ENCODE measurements at regions not wholly inside any gene's neighbourhood (a gene's known extent, or its start where the extent isn't known, plus 50 kb on each side); places are given as distances from the start of the nearest gene placed in this dataset.

GRCh38 chr12:61536525-61536924 is 723.7 kb upstream of the USP15 start:
- no peak overlapping the region for H2AFZ ChIP-seq (ENCODE audit: low read depth, low read length)
- H3K4me3 ChIP-seq (ENCODE audit: low read length): no peak overlapping the region
- H3K9ac ChIP-seq (ENCODE audit: low read length): no peak overlapping the region
- no peaks in the 10 kb centered on the region for H3K36me3 ChIP-seq (replicated peaks; ENCODE audit: low read depth, low read length)
- no peaks in the 10 kb centered on the region for H3K79me2 ChIP-seq (ENCODE audit: low read length)
- no peak overlapping the region for H3K27ac ChIP-seq (ENCODE audit: low read length)
- H3K4me1 ChIP-seq (ENCODE audit: low read length): no peaks in the 10 kb centered on the region
- no peak for TF ChIP-seq EZH2phosphoT487 (IDR thresholded peaks at IDR 0.05; ENCODE audit: low read depth)
- no peak for TF ChIP-seq CTCF (IDR thresholded peaks at IDR 0.05; ENCODE audit: low read depth, low read length)
- H3K4me2 ChIP-seq (ENCODE audit: low read length): no peak overlapping the region
- no peaks in the 10 kb centered on the region for H3K9me3 ChIP-seq (ENCODE audit: insufficient read depth, low read length)
- H4K20me1 ChIP-seq (ENCODE audit: insufficient read depth, low read length): no peaks in the 10 kb centered on the region
- H3K27me3 ChIP-seq (ENCODE audit: low read depth, low read length): no peaks in the 10 kb centered on the region

GRCh38 chr12:61538951-61539350 is 721.3 kb upstream of the USP15 start:
- Histone ChIP-seq H3K4me1 (ENCODE audit: low read length) (no peaks in the 10 kb centered on the region), H3K36me3 (replicated peaks; ENCODE audit: low read depth, low read length) (no peaks in the 10 kb centered on the region), H2AFZ (ENCODE audit: low read depth, low read length) (no peak overlapping the region), H4K20me1 (ENCODE audit: insufficient read depth, low read length) (no peaks in the 10 kb centered on the region), H3K27ac (ENCODE audit: low read length) (no peak overlapping the region), H3K9ac (ENCODE audit: low read length) (no peak overlapping the region), H3K9me3 (ENCODE audit: insufficient read depth, low read length) (no peaks in the 10 kb centered on the region), H3K79me2 (ENCODE audit: low read length) (no peaks in the 10 kb centered on the region), H3K4me3 (ENCODE audit: low read length) (no peak overlapping the region), H3K4me2 (ENCODE audit: low read length) (no peak overlapping the region), H3K27me3 (ENCODE audit: low read depth, low read length) (no peaks in the 10 kb centered on the region)
- TF ChIP-seq EZH2phosphoT487 (IDR thresholded peaks at IDR 0.05; ENCODE audit: low read depth): no peak
- peak; percentile 68 for TF ChIP-seq CTCF (IDR thresholded peaks at IDR 0.05; ENCODE audit: low read depth, low read length)

- Histone ChIP-seq H3K36me3 (replicated peaks; ENCODE audit: low read depth, low read length) (no peaks in the 10 kb centered on the region), H2AFZ (ENCODE audit: low read depth, low read length) (no peak overlapping the region), H3K4me3 (ENCODE audit: low read length) (no peak overlapping the region), H3K27me3 (ENCODE audit: low read depth, low read length) (no peaks in the 10 kb centered on the region), H3K27ac (ENCODE audit: low read length) (no peak overlapping the region), H4K20me1 (ENCODE audit: insufficient read depth, low read length) (no peaks in the 10 kb centered on the region), H3K4me1 (ENCODE audit: low read length) (no peaks in the 10 kb centered on the region), H3K4me2 (ENCODE audit: low read length) (no peak overlapping the region), H3K79me2 (ENCODE audit: low read length) (no peaks in the 10 kb centered on the region), H3K9me3 (ENCODE audit: insufficient read depth, low read length) (no peaks in the 10 kb centered on the region), H3K9ac (ENCODE audit: low read length) (no peak overlapping the region)
- TF ChIP-seq CTCF (IDR thresholded peaks at IDR 0.05; ENCODE audit: low read depth, low read length) (no peak), EZH2phosphoT487 (IDR thresholded peaks at IDR 0.05; ENCODE audit: low read depth) (no peak)
Observed at GRCh38 chr12:61542551-61542950, 717.7 kb upstream of the USP15 start.

- H3K4me1 ChIP-seq (ENCODE audit: low read length): no peaks in the 10 kb centered on the region
- H3K9ac ChIP-seq (ENCODE audit: low read length): no peak overlapping the region
- no peak overlapping the region for H3K4me3 ChIP-seq (ENCODE audit: low read length)
- no peak overlapping the region for H3K27ac ChIP-seq (ENCODE audit: low read length)
- TF ChIP-seq EZH2phosphoT487 (IDR thresholded peaks at IDR 0.05; ENCODE audit: low read depth): no peak
- TF ChIP-seq CTCF (IDR thresholded peaks at IDR 0.05; ENCODE audit: low read depth, low read length): peak; percentile 50
- H3K36me3 ChIP-seq (replicated peaks; ENCODE audit: low read depth, low read length): no peaks in the 10 kb centered on the region
- H3K4me2 ChIP-seq (ENCODE audit: low read length): no peak overlapping the region
- H3K79me2 ChIP-seq (ENCODE audit: low read length): no peaks in the 10 kb centered on the region
- H3K9me3 ChIP-seq (ENCODE audit: insufficient read depth, low read length): no peaks in the 10 kb centered on the region
- no peaks in the 10 kb centered on the region for H3K27me3 ChIP-seq (ENCODE audit: low read depth, low read length)
- no peak overlapping the region for H2AFZ ChIP-seq (ENCODE audit: low read depth, low read length)
- H4K20me1 ChIP-seq (ENCODE audit: insufficient read depth, low read length): no peaks in the 10 kb centered on the region
Observed at GRCh38 chr12:61546296-61546695, 713.9 kb upstream of the USP15 start.

All from OCI-LY3 (cell line).